NB4 (cell line): ENCODE measurements at regions not wholly inside any gene's neighbourhood (a gene's known extent, or its start where the extent isn't known, plus 50 kb on each side); places are given as distances from the start of the nearest gene placed in this dataset.

Experiments used
- CTCF ChIP-seq: IDR thresholded peaks from one replicate; pipeline ENCODE4 v1.5.1; 2012; ENCODE audit warnings: low read depth, low read length
- MYC ChIP-seq: IDR thresholded peaks from 2 replicates; pipeline ENCODE4 v1.6.1; 2011; ENCODE audit warnings: low read depth, low read length
- POLR2A ChIP-seq: IDR thresholded peaks from 2 replicates; pipeline ENCODE4 v1.6.1; 2011; ENCODE audit warnings: mild to moderate bottlenecking; ENCODE audit not compliant: insufficient read length; ENCODE audit errors: extremely low read depth

- TF ChIP-seq CTCF: no peak
- no peak for TF ChIP-seq MYC
- TF ChIP-seq POLR2A: no peak
These were observed 533.3 kb downstream of the SOX2 start for GRCh38 chr3:182245059-182245458.
